ENCODE measurements at regions not wholly inside any gene's neighbourhood (a gene's known extent, or its start where the extent isn't known, plus 50 kb on each side); places are given as distances from the start of the nearest gene placed in this dataset.
"Not testable (repeated sequence)": the region's sequence is repeated elsewhere in the genome, so short reads cannot be mapped to it uniquely, and the experiment has no call there.

DNA sequence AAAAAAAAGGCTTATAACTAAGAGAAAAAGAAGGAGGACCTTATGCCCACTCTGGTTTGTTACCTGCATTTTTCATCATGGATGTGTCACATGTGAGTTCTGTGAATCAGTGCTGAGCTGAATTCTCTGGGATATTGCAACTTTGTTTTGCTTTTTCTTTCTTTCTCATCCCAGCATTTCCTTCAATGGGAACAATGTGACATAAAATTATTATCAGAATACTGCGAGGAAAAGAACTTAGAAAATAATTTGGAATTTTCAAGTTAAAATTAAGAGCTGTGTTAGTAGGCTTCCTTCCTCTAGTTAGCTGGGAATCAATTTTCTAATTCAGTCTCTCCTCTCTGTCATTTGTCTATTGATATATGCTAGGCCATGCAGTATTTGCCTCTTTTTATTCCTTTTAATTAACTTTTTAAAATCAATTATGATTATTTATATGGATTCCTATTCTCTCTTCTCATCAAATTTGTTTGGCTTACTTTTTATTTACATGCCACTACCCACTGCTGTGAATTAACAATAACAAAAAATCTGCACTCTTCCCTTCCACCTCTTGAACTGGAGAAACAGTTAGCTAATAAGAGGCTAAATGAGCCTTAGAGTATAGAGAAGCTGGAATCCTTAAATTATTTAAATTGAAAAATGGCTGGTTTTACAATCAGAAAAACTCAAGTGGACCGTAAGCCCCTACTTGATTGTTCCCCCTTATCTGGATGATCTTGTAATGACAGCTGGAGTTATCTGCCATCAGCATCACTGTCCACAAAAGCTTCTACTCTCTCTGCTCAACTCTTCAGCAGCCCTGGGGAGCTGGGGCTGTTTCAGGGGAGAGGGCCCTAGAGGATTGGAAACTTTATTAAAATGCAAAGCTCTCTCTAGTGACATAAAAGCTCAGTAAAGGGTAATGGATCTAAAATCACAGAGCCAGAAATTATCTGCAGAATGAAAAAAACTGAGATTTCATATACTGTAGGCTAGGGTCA, 95.3 kb upstream of the SOX2 start:
- Mint-ChIP-seq H3K9me3 (no peaks in the 10 kb centered on the region), H3K36me3 (ENCODE audit: low read depth) (no peaks in the 10 kb centered on the region), H3K27me3 (peaks cover 2% of the 10 kb centered on the region), H3K4me3 (no peak overlapping the region), H3K4me1 (no peaks in the 10 kb centered on the region), H3K27ac (no peak overlapping the region)
- no peak for ATAC-seq
- no peak for DNase-seq

DNA sequence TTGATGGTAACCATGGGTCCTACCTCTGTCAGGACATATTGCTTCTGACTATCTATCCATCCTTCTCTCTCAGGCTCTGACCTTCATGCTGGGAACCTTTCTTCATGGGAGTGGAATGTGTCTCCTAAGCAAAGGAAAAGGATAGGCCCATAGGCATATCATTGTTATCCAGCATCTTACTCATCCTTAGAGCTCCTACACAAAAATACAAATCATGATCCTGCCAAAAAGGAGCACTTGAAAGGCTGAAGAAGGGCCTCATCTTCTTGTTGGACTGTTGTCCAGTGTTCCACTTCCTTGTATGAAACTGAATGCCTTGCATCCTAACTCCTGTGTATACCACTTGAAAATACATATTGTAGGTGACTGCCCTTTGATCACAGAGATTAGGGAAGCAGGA, 96.1 kb upstream of the SOX2 start:
- no peaks in the 10 kb centered on the region for H3K4me1 Mint-ChIP-seq
- no peaks in the 10 kb centered on the region for H3K9me3 Mint-ChIP-seq
- no peaks in the 10 kb centered on the region for H3K36me3 Mint-ChIP-seq (ENCODE audit: low read depth)
- DNase-seq (no peak), ATAC-seq (no peak)
- H3K27me3 Mint-ChIP-seq = peaks cover 2% of the 10 kb centered on the region
- no peak overlapping the region for H3K27ac Mint-ChIP-seq
- no peak overlapping the region for H3K4me3 Mint-ChIP-seq

GRCh38 chr3:181614878-181615277, 96.8 kb upstream of the SOX2 start:
- Mint-ChIP-seq H3K36me3 (ENCODE audit: low read depth) (no peaks in the 10 kb centered on the region), H3K4me1 (no peaks in the 10 kb centered on the region), H3K9me3 (no peaks in the 10 kb centered on the region), H3K27ac (no peak overlapping the region), H3K27me3 (peaks cover 2% of the 10 kb centered on the region), H3K4me3 (no peak overlapping the region)
- DNase-seq (no peak), ATAC-seq (no peak)

DNA sequence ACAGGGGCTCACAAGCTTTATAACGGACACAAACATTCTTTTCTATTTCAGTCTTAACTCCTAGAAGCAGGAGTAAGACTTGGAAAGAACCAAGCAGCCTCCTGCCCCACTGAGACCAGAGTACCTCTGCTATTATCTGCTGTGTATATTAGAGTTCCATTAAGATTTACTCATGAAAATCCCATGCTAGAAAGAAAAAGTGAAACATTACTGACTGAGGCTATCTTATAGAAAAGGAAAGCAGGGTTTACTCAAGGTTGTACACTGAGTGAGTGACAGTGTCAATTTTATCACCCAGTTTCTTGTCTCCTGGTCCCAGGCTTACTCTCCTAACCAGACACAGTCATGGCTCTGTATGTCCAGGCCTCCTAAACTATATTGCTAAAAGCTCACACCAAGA, 97.9 kb upstream of the SOX2 start:
- peaks cover 2% of the 10 kb centered on the region for H3K27me3 Mint-ChIP-seq
- no peak for DNase-seq
- no peak for ATAC-seq
- H3K36me3 Mint-ChIP-seq (ENCODE audit: low read depth) = no peaks in the 10 kb centered on the region
- no peak overlapping the region for H3K4me3 Mint-ChIP-seq
- no peaks in the 10 kb centered on the region for H3K4me1 Mint-ChIP-seq
- no peaks in the 10 kb centered on the region for H3K9me3 Mint-ChIP-seq
- H3K27ac Mint-ChIP-seq = no peak overlapping the region

DNA sequence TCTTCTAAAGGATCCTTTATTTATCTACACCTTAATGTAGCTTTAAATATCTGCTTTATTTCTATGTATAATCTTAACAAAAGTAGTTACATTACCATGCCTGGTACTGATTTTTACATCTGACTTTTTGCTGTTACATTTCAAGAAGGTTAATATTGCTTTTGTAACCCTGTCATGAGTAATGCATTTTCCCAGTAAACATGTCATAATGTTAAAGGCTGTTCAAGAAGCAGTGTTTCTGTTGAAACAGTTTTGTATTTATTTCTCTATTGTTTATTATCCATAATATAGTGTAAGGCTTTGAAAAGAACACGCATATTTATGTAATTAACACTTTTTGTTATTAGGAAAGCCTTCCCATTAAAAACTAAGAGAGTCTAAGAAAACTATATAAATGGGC, 98.5 kb upstream of the SOX2 start:
- ATAC-seq = no peak

DNA sequence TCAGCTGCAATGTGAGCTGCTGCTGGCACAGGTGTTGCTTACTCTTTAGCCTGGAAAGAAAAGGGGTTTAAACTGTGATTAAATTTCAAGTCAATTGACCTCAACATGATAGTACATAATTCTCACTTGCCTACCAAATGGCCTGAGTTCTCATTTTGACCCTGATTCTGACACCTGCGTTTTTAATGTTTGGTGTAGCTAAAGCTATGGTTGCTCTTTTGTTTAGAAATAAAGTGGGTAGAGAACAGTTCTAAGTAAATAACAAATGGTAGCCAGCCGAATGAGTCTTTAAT, 100.8 kb upstream of the SOX2 start:
- H3K27ac Mint-ChIP-seq = no peak overlapping the region
- ATAC-seq (no peak), DNase-seq (no peak)
- no peaks in the 10 kb centered on the region for H3K36me3 Mint-ChIP-seq (ENCODE audit: low read depth)
- no peaks in the 10 kb centered on the region for H3K4me1 Mint-ChIP-seq
- peaks cover 2% of the 10 kb centered on the region for H3K27me3 Mint-ChIP-seq
- no peak overlapping the region for H3K4me3 Mint-ChIP-seq
- no peaks in the 10 kb centered on the region for H3K9me3 Mint-ChIP-seq

More for the DNA sequence above, 98.5 kb upstream of the SOX2 start:
- H3K36me3 Mint-ChIP-seq (ENCODE audit: low read depth) = no peaks in the 10 kb centered on the region
- H3K27ac Mint-ChIP-seq = no peak overlapping the region
- H3K4me1 Mint-ChIP-seq = no peaks in the 10 kb centered on the region
- H3K4me3 Mint-ChIP-seq = no peak overlapping the region
- H3K27me3 Mint-ChIP-seq = peaks cover 2% of the 10 kb centered on the region
- H3K9me3 Mint-ChIP-seq = no peaks in the 10 kb centered on the region
- DNase-seq = no peak

GRCh38 chr3:181610083-181610972, 101.4 kb upstream of the SOX2 start:
- ATAC-seq = no peak
- no peaks in the 10 kb centered on the region for H3K9me3 Mint-ChIP-seq
- H3K27me3 Mint-ChIP-seq = peaks cover 1% of the 10 kb centered on the region
- H3K36me3 Mint-ChIP-seq (ENCODE audit: low read depth) = no peaks in the 10 kb centered on the region
- no peaks in the 10 kb centered on the region for H3K4me1 Mint-ChIP-seq
- no peak for DNase-seq
- no peak overlapping the region for H3K4me3 Mint-ChIP-seq
- no peak overlapping the region for H3K27ac Mint-ChIP-seq

- H3K27ac Mint-ChIP-seq = no peak overlapping the region
- DNase-seq = no peak
- H3K9me3 Mint-ChIP-seq = no peaks in the 10 kb centered on the region
- no peaks in the 10 kb centered on the region for H3K27me3 Mint-ChIP-seq
- ATAC-seq = no peak
- H3K4me1 Mint-ChIP-seq = no peaks in the 10 kb centered on the region
- H3K4me3 Mint-ChIP-seq = no peak overlapping the region
- no peaks in the 10 kb centered on the region for H3K36me3 Mint-ChIP-seq (ENCODE audit: low read depth)
These were observed 102.5 kb upstream of the SOX2 start for GRCh38 chr3:181609030-181609767.

DNA sequence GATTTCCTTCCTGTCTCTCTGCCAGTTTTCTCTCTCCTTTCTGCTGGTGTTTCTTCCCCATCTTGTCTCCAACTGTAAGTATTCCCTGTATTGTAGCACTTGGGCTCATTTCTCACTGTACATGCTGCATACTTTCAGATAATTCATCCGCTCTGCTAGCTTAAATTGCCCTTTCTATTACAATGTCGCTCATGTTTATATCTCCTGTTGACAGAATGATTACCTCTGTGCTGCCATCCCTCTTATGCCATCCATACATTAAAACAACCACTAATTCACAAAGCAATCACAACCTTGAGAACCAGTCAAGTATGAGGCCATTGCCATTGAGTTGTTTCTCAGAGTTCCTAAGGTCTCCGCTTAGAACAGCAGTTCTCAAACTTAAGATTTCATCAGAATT, 107.5 kb upstream of the SOX2 start:
- Mint-ChIP-seq H3K9me3 (peaks cover 8% of the 10 kb centered on the region), H3K4me1 (no peaks in the 10 kb centered on the region), H3K27ac (no peak overlapping the region)

DNA sequence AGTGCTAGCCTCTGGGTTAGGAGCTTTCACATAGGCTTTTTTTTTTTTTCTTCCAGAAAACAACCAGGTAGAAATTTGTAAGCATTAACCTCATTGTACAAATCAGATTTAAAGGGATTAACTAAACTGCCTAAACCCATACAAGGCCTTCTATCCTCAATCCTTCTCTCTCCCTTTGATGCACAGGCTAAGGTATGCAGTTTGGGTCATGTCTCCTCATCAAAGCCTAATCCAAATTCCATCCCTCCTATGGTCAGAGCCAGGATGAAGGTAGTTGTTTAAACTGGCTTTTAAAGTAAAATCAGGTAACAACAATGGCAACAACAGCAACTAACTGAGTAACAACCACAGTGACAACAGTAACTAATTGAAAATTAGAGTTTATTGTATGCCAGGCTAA, 115.6 kb upstream of the SOX2 start:
- Mint-ChIP-seq H3K27ac (no peak overlapping the region), H3K4me3 (no peak overlapping the region), H3K9me3 (peaks cover 19% of the 10 kb centered on the region), H3K4me1 (no peaks in the 10 kb centered on the region), H3K27me3 (no peaks in the 10 kb centered on the region), H3K36me3 (ENCODE audit: low read depth) (no peaks in the 10 kb centered on the region)
- ATAC-seq = no peak
- no peak for DNase-seq

More for the DNA sequence above, 107.5 kb upstream of the SOX2 start:
- H3K36me3 Mint-ChIP-seq (ENCODE audit: low read depth) = no peaks in the 10 kb centered on the region
- ATAC-seq (no peak), DNase-seq (no peak)
- no peak overlapping the region for H3K4me3 Mint-ChIP-seq
- H3K27me3 Mint-ChIP-seq = no peaks in the 10 kb centered on the region

GRCh38 chr3:181590939-181591338, 120.8 kb upstream of the SOX2 start:
- ATAC-seq; H3K4me3 Mint-ChIP-seq; H3K36me3 Mint-ChIP-seq (ENCODE audit: low read depth); H3K4me1 Mint-ChIP-seq; H3K27ac Mint-ChIP-seq; DNase-seq; H3K27me3 Mint-ChIP-seq: not testable (repeated sequence)
- peaks cover 27% of the 10 kb centered on the region for H3K9me3 Mint-ChIP-seq

- H3K9me3 Mint-ChIP-seq = no peaks in the 10 kb centered on the region
- H3K27ac Mint-ChIP-seq = no peak overlapping the region
- DNase-seq (no peak), ATAC-seq (no peak)
- H3K27me3 Mint-ChIP-seq = no peaks in the 10 kb centered on the region
- no peaks in the 10 kb centered on the region for H3K4me1 Mint-ChIP-seq
- no peak overlapping the region for H3K4me3 Mint-ChIP-seq
- H3K36me3 Mint-ChIP-seq (ENCODE audit: low read depth) = no peaks in the 10 kb centered on the region
These were observed 129.1 kb upstream of the SOX2 start for GRCh38 chr3:181582619-181583018.

- H3K9me3 Mint-ChIP-seq = no peaks in the 10 kb centered on the region
- H3K36me3 Mint-ChIP-seq (ENCODE audit: low read depth) = no peaks in the 10 kb centered on the region
- no peaks in the 10 kb centered on the region for H3K4me1 Mint-ChIP-seq
These were observed 130.1 kb upstream of the SOX2 start for GRCh38 chr3:181581656-181582055.

DNA sequence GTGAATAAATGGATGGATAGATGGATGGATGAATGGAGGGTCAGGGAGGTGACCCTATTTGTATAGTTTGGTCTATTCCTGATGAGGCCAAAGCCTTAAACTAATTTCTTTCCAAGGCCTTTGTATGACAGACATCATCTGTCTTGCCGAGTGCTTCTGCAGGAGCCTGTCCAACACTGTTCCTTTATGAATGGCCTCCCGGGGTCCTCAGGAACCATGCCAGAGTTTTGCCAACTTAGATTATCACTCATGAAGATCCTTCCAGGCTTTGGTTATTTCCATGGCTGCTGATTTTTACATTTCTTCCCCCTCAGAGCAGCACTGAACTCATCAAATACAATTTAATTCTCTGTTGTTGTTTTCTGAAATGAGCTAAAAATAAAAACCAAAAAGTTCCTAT, 133.0 kb upstream of the SOX2 start:
- Mint-ChIP-seq H3K27me3 (no peaks in the 10 kb centered on the region), H3K9me3 (no peaks in the 10 kb centered on the region), H3K27ac (no peak overlapping the region), H3K4me1 (no peaks in the 10 kb centered on the region), H3K4me3 (no peak overlapping the region), H3K36me3 (ENCODE audit: low read depth) (no peaks in the 10 kb centered on the region)
- DNase-seq (no peak), ATAC-seq (no peak)

More at GRCh38 chr3:181581656-181582055, 130.1 kb upstream of the SOX2 start:
- DNase-seq (no peak), ATAC-seq (no peak)
- Mint-ChIP-seq H3K27me3 (no peaks in the 10 kb centered on the region), H3K27ac (no peak overlapping the region), H3K4me3 (no peak overlapping the region)

Data from activated naive CD8-positive, alpha-beta T cell treated with anti-CD3 and anti-CD28 coated beads, Interleukin-2, amount 50 U/mL, for 24 hours (primary cell).